GM18873 (cell line): ENCODE measurements at regions not wholly inside any gene's neighbourhood (a gene's known extent, or its start where the extent isn't known, plus 50 kb on each side); places are given as distances from the start of the nearest gene placed in this dataset.

Experiments
- ATAC-seq: cut with Tn5 transposase; IDR thresholded peaks from one replicate; pipeline ENCODE4 v1.9.1; 2021; ENCODE audit warnings: mild to moderate bottlenecking, moderate library complexity, moderate number of reproducible peaks; ENCODE audit not compliant: unreplicated experiment, low FRiP score

GRCh38 chr10:2487921-2488320, 579.4 kb upstream of the PFKP start:
- no peak for ATAC-seq

DNA sequence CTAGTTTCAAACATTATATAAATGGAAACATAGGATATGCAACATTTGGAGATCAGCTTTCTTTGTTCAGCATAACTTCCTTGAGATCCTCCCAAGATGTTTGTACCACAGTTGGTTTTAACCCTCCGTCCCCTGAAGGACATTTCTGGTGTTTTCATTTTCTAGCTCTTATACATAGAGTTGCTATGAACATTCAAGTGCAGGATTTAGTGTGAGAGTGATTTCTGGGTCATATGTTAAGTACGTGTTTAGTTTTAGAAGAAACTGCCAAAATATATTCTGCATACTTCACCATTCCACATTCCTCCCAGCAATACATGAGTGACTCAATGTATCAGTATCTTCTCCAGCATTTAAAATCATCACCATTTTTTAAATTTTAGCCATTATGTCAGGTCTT, 588.7 kb upstream of the PFKP start:
- ATAC-seq, result no peak

GRCh38 chr10:2476812-2477553, 590.4 kb upstream of the PFKP start:
- ATAC-seq, result no peak

GRCh38 chr10:2476218-2476811, 591.0 kb upstream of the PFKP start:
- no peak for ATAC-seq

DNA sequence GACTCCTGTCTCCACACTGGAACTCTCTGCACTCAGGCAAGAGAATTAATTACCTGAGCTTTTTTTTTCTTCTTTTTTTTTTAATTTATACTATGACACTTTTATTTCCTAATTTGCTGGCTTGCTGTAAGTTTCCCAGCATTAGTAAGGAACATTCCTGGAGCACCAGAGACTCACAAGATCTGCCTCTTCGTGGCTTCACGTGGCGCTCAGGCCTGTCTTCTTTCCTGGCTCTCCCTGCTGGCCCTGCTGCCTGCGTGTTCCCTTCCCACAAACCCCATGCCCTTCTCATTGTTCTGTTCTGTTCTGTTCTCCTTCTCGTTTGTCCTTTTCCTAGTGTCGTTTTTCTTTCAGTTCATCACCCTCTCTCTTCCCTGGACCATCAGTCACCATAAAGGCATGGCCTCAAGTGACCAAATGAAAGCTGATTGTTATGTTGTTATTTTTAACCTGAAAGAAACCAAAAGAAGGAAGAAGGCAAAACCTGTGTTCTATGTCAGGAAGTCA, 591.6 kb upstream of the PFKP start:
- no peak for ATAC-seq

DNA sequence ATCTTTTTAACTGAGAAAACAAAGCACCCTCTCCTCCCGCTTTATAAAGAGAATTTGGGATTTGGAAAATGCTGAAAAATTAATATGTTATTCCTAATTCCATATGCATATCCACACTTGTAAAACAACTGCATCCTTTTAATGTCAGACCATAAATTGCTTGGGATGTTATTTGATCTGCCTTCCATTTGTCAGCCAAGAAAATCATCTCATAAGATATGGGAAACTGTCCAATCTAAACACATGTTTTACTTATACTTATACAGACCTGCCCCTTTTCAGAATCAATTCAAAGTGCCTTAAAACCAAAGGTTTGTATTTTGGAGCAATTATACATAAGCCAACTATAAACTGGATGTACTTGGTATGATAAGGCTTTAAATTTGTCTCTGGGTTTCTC, 595.5 kb upstream of the PFKP start:
- no peak for ATAC-seq

- ATAC-seq, result no peak
Measured at GRCh38 chr10:2469802-2470201, 597.5 kb upstream of the PFKP start.

GRCh38 chr10:2464483-2464882, 602.9 kb upstream of the PFKP start:
- no peak for ATAC-seq

DNA sequence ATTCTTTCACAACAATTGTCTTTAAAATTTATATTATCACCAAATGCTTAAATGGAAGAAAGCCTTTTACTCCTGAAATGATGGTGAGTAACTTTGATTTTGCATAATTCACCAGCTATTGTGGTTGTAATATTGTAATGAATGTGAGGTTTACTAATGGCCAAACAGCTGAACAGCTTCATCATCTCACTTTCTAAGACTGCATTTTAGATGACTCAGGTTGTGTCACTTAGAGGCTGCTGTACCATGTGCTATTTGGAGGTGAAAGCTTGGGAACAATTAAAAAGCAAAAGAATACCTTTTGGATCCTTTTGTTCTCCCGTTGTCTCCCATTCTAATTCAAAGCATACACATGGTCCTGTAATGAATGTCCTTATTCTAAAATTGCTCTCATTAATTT, 604.0 kb upstream of the PFKP start:
- no peak for ATAC-seq

DNA sequence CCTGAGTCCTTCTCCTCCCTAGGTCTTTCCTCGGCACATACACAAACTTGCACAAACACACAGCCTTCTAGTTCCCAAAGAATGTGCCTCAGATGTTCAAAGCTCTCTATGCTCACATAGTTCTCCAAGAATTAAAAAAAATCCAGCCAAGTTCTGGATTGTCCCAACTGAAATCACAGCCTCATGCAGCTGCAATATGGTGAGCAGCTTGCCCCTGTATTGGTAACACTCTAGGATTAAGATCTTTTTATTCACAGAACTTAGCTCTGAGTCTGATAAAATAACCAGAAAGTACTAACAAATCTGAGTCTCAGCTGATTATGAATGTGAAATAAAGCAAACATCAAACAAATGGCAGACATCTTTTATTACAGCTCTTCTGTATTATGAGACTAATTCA, 604.8 kb upstream of the PFKP start:
- no peak for ATAC-seq

GRCh38 chr10:2460812-2461211, 606.5 kb upstream of the PFKP start:
- no peak for ATAC-seq

DNA sequence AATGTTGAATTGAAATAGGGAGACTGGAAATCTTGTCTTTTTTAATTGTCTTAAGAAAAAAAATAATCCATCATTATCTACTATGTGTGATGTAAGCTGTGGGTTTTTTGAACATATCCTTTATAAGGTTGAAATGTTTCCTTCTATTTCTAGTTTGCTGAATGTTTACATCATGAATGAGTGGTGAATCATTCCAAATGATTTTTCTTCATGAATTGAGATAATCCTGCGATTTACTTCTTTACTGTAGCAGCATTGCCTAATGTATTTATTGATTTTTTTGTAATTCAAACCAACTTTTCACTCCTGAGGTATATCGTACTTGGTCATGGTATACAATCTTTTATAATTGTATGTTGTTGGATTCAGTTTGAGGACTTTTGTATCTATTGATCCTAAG, 607.6 kb upstream of the PFKP start:
- ATAC-seq, result no peak

DNA sequence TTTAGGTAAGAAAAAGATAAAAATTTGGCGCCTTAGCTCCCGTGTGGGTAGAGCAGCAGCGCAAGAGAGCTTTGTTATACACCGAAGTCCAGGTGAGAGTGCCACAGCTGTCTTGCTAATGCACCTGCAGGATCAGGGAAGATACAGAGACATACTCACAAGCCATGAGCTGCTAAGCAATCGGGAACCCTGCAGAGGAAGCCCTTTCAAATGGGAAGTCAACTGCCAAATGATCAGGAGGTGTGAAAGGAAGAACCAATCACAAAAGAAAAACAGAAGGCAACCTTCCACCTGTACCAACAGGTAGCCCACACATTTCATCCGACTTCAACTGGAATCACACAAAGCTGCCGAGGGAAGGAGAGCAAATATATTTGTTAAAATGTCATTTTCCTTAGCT, 610.5 kb upstream of the PFKP start:
- ATAC-seq, result no peak

GRCh38 chr10:2445370-2445769, 622.0 kb upstream of the PFKP start:
- no peak for ATAC-seq

DNA sequence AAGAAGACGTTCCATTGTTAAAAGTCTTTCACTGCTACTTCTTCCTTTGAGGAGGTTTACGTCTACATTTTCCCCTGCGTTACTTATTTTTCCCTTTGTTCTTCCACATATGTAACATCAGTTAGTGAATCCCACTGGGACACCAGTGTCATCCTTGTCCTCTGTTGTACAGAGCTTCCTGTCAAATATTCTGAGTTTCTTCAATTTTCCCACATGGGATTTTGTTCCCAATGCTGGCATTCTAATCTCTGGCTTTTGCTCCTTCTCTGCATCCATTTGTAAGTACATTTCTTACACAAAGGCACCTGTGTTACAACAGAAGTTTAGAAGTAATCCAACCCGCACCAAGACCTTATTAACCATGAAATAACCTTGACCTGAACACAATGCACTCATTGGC, 627.4 kb upstream of the PFKP start:
- no peak for ATAC-seq

DNA sequence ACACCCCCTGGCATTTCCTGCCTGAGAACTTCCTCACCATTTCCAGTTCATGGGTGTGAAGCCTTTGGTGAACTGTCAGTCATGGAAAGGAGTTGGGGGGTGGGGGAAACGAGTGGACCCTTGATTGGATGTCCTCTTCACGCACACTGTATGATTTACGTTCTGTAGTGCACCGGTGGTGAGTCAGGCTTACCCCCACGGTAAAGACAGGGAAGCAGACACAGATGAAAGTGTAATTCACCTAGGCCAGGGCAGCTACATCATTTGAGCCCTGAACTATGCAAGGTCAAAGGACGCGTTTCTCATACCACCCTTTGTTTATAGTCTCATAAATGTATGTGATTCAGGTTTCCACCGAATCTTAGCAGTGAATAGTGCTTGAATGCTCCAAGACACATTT, 628.3 kb upstream of the PFKP start:
- no peak for ATAC-seq

GRCh38 chr10:2438248-2438939, 629.0 kb upstream of the PFKP start:
- no peak for ATAC-seq

GRCh38 chr10:2436933-2437332, 630.4 kb upstream of the PFKP start:
- ATAC-seq, result no peak

GRCh38 chr10:2431961-2432360, 635.4 kb upstream of the PFKP start:
- no peak for ATAC-seq

DNA sequence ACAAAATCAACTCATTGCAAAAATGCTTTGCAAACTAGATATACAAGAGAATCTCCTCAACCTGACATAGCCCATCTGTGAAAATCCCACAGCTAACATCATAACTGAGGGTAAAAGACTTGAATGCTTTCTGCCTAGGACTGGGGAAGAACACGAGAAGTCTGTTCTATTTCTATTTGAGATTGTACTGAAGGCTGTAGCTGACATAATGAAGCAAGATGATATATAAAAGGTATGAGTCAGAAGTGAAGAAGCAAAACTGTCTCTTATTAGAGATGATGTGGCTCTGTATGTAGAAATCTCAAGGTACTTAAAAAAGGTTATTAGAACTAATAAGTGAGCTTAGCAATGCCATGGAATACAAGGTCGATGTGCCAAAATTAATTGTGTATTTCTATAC, 639.9 kb upstream of the PFKP start:
- ATAC-seq, result no peak

DNA sequence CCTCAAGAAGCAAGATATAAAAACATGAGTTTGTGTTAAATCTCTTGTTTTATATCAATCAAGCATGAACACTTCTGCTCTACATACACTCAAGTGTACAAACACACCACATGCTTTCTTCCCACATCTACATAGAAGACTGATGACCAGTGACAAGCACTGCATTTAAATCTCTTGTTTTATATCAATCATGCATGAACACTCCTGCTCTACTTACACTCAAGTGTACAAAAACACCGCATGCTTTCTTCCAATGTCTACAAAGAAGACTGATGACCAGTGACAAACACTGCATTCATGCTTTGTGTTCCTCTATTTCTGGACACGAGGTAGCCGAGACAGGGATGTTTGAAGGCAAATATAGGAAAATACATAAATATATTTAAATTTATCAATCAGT, 642.0 kb upstream of the PFKP start:
- no peak for ATAC-seq

DNA sequence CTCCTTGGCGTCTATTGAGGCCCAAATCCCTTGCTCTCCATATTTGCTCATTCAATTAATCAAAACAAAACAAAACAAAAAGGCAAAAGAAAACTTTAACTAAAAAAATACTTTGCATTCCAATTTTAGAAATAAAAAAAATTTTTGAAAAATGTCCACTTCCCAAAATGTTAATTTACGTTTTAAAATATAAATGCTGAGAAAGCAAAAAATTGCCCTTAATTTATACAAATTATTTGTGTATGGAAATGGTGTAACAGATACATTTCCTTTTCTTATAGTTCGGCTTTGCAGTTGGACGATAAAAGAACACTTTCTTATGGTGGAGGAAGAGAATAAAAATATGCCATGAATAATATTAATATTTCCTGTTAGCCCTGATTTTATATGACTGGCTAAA, 652.8 kb upstream of the PFKP start:
- ATAC-seq, result no peak
